ENCODE measurements at regions not wholly inside any gene's neighbourhood (a gene's known extent, or its start where the extent isn't known, plus 50 kb on each side); places are given as distances from the start of the nearest gene placed in this dataset.

DNA sequence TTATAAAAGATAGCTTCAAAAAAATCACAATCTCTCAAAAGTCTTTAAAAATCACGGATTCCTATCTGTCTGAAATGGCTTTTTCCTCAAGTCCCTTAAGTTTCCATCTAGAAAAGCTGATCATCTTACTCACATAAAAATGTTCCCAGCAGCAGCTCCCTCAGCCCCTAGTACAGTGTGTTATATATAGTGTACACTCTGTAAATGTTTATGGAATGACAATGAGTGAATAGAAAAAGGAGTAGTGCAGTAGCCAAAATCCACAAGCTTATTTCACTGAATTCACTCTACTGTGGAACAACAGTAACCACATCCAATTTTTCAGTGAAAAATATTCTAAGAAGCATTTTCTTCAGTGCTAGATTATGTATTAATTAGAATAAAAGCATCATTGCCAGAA is 609.4 kb downstream of the DTWD2 start:
- no TSS peak for BruUV-seq (replicated peaks)
- TF ChIP-seq EZH2phosphoT487 (IDR thresholded peaks at IDR 0.05; ENCODE audit: borderline replicate concordance, low read depth, low read length) (no peak), CTCF (conservative IDR thresholded peaks at IDR 0.05; ENCODE audit: low read length) (no peak)
- H3K4me2 ChIP-seq (ENCODE audit: low read length) = no peak overlapping the region
- CTCF ChIA-PET (ENCODE audit: unreplicated experiment) = no interaction called here
- no peaks in the 10 kb centered on the region for H3K36me3 ChIP-seq (ENCODE audit: insufficient read depth, low read length)
- POLR2A ChIA-PET = interaction anchor here (0.6 to 1.1 kb wide), 3 partner anchors 30 to 758 kb away, joined by 3 to 5 read pairs (median 3); no protein-coding TSS in a partner anchor
- intact Hi-C loops (cut with micrococcal nuclease; ENCODE audit: unreplicated experiment) = no loop called here
- no peaks in the 10 kb centered on the region for H3K9me3 ChIP-seq (ENCODE audit: low read length)
- no peak overlapping the region for H3K27ac ChIP-seq (ENCODE audit: low read depth, low read length, poor library complexity, severe bottlenecking)
- no peaks in the 10 kb centered on the region for H3K4me1 ChIP-seq (ENCODE audit: insufficient read depth, low read length, poor library complexity, severe bottlenecking)
- H3K9me2 ChIP-seq (ENCODE audit: insufficient read depth, low read length) = no peaks in the 10 kb centered on the region
- H2AFZ ChIP-seq (ENCODE audit: low read length) = no peak overlapping the region
- no peak overlapping the region for H3K4me3 ChIP-seq (ENCODE audit: low read depth, low read length, poor library complexity, severe bottlenecking)
- DNase-seq (ENCODE audit: low spot score) = no peak
- H3K79me2 ChIP-seq (ENCODE audit: insufficient read depth, low read depth, low read length) = no peaks in the 10 kb centered on the region
- no peaks in the 10 kb centered on the region for H4K20me1 ChIP-seq (ENCODE audit: insufficient read depth, low read length)

DNA sequence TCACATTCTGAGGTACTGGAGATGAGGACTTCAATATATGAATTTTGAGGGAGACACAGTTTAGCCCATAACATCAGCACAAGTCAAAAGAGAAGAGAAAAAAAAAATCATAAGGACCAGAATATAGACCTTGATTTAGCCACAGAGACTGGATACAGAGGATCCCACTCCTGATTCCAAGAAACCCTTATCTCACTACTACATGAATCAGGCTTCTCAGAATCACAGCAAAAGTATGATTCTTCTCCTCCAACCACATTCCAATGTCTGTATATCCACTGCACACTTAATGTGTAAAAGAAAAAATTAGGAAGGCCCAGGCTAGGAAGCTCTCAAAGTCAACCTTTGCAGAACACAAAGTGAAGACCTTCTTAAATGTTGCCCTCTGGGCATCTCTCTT is 610.9 kb downstream of the DTWD2 start:
- no peak overlapping the region for H2AFZ ChIP-seq (ENCODE audit: low read length)

More for the DNA sequence above, 610.9 kb downstream of the DTWD2 start:
- no TSS peak for BruUV-seq (replicated peaks)
- H3K4me1 ChIP-seq (ENCODE audit: insufficient read depth, low read length, poor library complexity, severe bottlenecking) = no peaks in the 10 kb centered on the region
- no peaks in the 10 kb centered on the region for H3K9me3 ChIP-seq (ENCODE audit: low read length)
- H3K79me2 ChIP-seq (ENCODE audit: insufficient read depth, low read depth, low read length) = no peaks in the 10 kb centered on the region
- intact Hi-C loops (cut with micrococcal nuclease; ENCODE audit: unreplicated experiment) = no loop called here
- H3K4me2 ChIP-seq (ENCODE audit: low read length) = no peak overlapping the region
- TF ChIP-seq CTCF (conservative IDR thresholded peaks at IDR 0.05; ENCODE audit: low read length) (no peak), EZH2phosphoT487 (IDR thresholded peaks at IDR 0.05; ENCODE audit: borderline replicate concordance, low read depth, low read length) (no peak)
- CTCF ChIA-PET (ENCODE audit: unreplicated experiment) = no interaction called here
- POLR2A ChIA-PET = no interaction called here
- no peaks in the 10 kb centered on the region for H3K9me2 ChIP-seq (ENCODE audit: insufficient read depth, low read length)
- no peak overlapping the region for H3K4me3 ChIP-seq (ENCODE audit: low read depth, low read length, poor library complexity, severe bottlenecking)
- DNase-seq (ENCODE audit: low spot score) = no peak
- H3K27ac ChIP-seq (ENCODE audit: low read depth, low read length, poor library complexity, severe bottlenecking) = no peak overlapping the region
- no peaks in the 10 kb centered on the region for H3K36me3 ChIP-seq (ENCODE audit: insufficient read depth, low read length)
- H4K20me1 ChIP-seq (ENCODE audit: insufficient read depth, low read length) = no peaks in the 10 kb centered on the region
